ENCODE measurements at regions not wholly inside any gene's neighbourhood (a gene's known extent, or its start where the extent isn't known, plus 50 kb on each side); places are given as distances from the start of the nearest gene placed in this dataset.

- Mint-ChIP-seq H3K4me3 (no peak overlapping the region), H3K36me3 (no peaks in the 10 kb centered on the region), H3K9me3 (peaks cover 0 to 13% (median 3%) of the 10 kb centered on the region in 9 donors), H3K4me1 (no peaks in the 10 kb centered on the region), H3K27ac (no peak overlapping the region), H3K27me3 (peaks cover 0 to 4% (median 0%) of the 10 kb centered on the region in 5 donors)
- ATAC-seq (no peak), DNase-seq (no peak)
- POLR2A ChIA-PET = no interaction called here
These were observed 366.8 kb downstream of the FAM170A start for GRCh38 chr5:119996128-119996527.

GRCh38 chr5:120007598-120007997 is 378.2 kb downstream of the FAM170A start:
- Mint-ChIP-seq H3K4me3 (no peak overlapping the region), H3K9me3 (peaks cover 0 to 2% (median 0%) of the 10 kb centered on the region in 9 donors), H3K36me3 (no peaks in the 10 kb centered on the region), H3K27ac (no peak overlapping the region), H3K27me3 (no peaks in the 10 kb centered on the region), H3K4me1 (no peaks in the 10 kb centered on the region)
- ATAC-seq = no peak
- POLR2A ChIA-PET = no interaction called here
- no peak for DNase-seq

DNA sequence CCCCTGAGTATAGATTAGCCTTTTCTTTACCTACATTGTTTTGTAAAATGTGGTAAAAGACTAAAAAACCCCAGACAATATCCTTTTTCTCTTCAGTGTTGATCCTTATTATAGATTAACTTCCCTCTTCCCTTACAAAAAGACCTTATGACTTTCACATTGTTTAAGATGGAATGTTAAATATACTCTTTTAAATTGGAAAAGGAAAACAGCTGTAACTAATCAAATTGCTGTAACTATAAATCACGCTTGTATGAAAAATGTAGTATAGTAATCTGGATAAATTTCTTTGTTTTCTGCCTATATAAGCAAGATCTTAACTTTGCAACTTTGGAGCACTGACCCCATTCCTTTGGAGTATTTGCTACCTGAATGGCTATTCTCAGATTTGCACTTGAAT is 383.1 kb downstream of the FAM170A start:
- no peak overlapping the region for H3K4me3 Mint-ChIP-seq
- H3K9me3 Mint-ChIP-seq = peaks cover 0 to 10% (median 0%) of the 10 kb centered on the region in 9 donors
- no peak overlapping the region for H3K27ac Mint-ChIP-seq
- DNase-seq (no peak), ATAC-seq (no peak)
- H3K27me3 Mint-ChIP-seq = peaks cover 0 to 3% (median 0%) of the 10 kb centered on the region in 5 donors
- POLR2A ChIA-PET = no interaction called here
- H3K4me1 Mint-ChIP-seq = no peaks in the 10 kb centered on the region
- no peaks in the 10 kb centered on the region for H3K36me3 Mint-ChIP-seq

GRCh38 chr5:120014535-120014934 is 385.2 kb downstream of the FAM170A start:
- peaks cover 0 to 10% (median 0%) of the 10 kb centered on the region in 9 donors for H3K9me3 Mint-ChIP-seq
- no peak overlapping the region for H3K4me3 Mint-ChIP-seq
- ATAC-seq (no peak), DNase-seq (no peak)
- H3K27ac Mint-ChIP-seq = no peak overlapping the region
- H3K36me3 Mint-ChIP-seq = no peaks in the 10 kb centered on the region
- peaks cover 0 to 3% (median 0%) of the 10 kb centered on the region in 5 donors for H3K27me3 Mint-ChIP-seq
- POLR2A ChIA-PET = no interaction called here
- H3K4me1 Mint-ChIP-seq = no peaks in the 10 kb centered on the region

- Mint-ChIP-seq H3K4me1 (no peaks in the 10 kb centered on the region), H3K27me3 (peaks cover 0 to 3% (median 0%) of the 10 kb centered on the region in 5 donors), H3K36me3 (no peaks in the 10 kb centered on the region), H3K27ac (no peak overlapping the region), H3K4me3 (no peak overlapping the region), H3K9me3 (peaks cover 0 to 10% (median 2%) of the 10 kb centered on the region in 9 donors)
- DNase-seq (no peak), ATAC-seq (no peak)
- POLR2A ChIA-PET = no interaction called here
These were observed 387.5 kb downstream of the FAM170A start for GRCh38 chr5:120016717-120017382.

- ATAC-seq = no peak
- no peaks in the 10 kb centered on the region for H3K36me3 Mint-ChIP-seq
- H3K27me3 Mint-ChIP-seq = peaks cover 0 to 6% (median 0%) of the 10 kb centered on the region in 5 donors
- H3K27ac Mint-ChIP-seq = no peak overlapping the region
- peaks cover 0 to 10% (median 4%) of the 10 kb centered on the region in 9 donors for H3K9me3 Mint-ChIP-seq
- POLR2A ChIA-PET = no interaction called here
- no peak for DNase-seq
- no peak overlapping the region for H3K4me3 Mint-ChIP-seq
- H3K4me1 Mint-ChIP-seq = peaks cover 0 to 1% (median 0%) of the 10 kb centered on the region in 4 donors
These were observed 388.2 kb downstream of the FAM170A start for GRCh38 chr5:120017513-120017912.

DNA sequence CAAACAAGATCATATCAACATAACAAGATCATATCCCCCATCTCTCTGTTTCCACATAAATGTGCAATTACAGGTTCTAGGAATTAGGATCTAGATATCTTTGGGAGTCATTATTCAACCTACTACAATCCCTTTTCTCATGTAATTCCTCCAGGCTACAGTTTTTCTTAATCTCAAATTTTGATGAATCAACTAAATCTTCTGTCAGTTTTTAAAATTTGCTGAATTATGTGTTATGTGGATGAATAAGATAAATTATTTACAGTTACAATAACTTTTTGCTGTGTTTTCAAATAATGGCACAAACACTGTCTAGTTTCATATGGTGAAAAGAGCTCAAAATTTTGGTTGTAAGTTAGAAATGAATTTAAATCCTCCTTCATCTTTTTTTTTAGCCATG is 405.8 kb downstream of the FAM170A start:
- Mint-ChIP-seq H3K9me3 (peaks cover 0 to 10% (median 0%) of the 10 kb centered on the region in 9 donors), H3K27me3 (no peaks in the 10 kb centered on the region), H3K4me3 (no peak overlapping the region), H3K4me1 (no peaks in the 10 kb centered on the region), H3K36me3 (no peaks in the 10 kb centered on the region), H3K27ac (no peak overlapping the region)
- no peak for DNase-seq
- POLR2A ChIA-PET = no interaction called here
- ATAC-seq = no peak

GRCh38 chr5:120035815-120036577 is 406.6 kb downstream of the FAM170A start:
- Mint-ChIP-seq H3K36me3 (no peaks in the 10 kb centered on the region), H3K4me1 (no peaks in the 10 kb centered on the region), H3K9me3 (peaks cover 0 to 10% (median 0%) of the 10 kb centered on the region in 9 donors), H3K27ac (no peak overlapping the region), H3K4me3 (no peak overlapping the region), H3K27me3 (no peaks in the 10 kb centered on the region)
- DNase-seq (no peak), ATAC-seq (no peak)
- POLR2A ChIA-PET = no interaction called here

- Mint-ChIP-seq H3K4me1 (no peaks in the 10 kb centered on the region), H3K4me3 (no peak overlapping the region)
These were observed 408.1 kb downstream of the FAM170A start for GRCh38 chr5:120037451-120037850.

DNA sequence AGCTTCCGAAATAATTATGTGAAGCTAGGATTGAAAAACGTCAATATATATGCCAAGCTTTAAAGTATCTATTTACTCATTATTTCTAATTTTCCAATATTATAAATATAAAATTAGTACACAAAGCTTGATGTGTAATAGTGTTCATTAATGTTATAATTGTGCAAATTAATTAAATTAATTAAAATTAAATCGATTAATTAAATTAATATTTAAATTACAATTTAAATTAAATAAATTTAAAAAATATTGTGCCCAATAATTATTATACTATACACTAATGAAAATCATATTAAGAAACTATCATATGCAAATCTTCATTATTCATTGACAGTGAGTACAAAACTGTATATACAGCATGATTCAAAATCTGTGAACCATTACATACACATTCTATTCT is 409.8 kb downstream of the FAM170A start:
- ATAC-seq = no peak
- Mint-ChIP-seq H3K27me3 (no peaks in the 10 kb centered on the region), H3K4me3 (no peak overlapping the region), H3K9me3 (no peaks in the 10 kb centered on the region), H3K4me1 (no peaks in the 10 kb centered on the region), H3K27ac (no peak overlapping the region), H3K36me3 (no peaks in the 10 kb centered on the region)
- POLR2A ChIA-PET = no interaction called here
- DNase-seq = no peak

More at GRCh38 chr5:120037451-120037850, 408.1 kb downstream of the FAM170A start:
- H3K27ac Mint-ChIP-seq = no peak overlapping the region
- ATAC-seq (no peak), DNase-seq (no peak)
- POLR2A ChIA-PET = no interaction called here
- H3K9me3 Mint-ChIP-seq = peaks cover 0 to 10% (median 0%) of the 10 kb centered on the region in 9 donors
- no peaks in the 10 kb centered on the region for H3K36me3 Mint-ChIP-seq
- no peaks in the 10 kb centered on the region for H3K27me3 Mint-ChIP-seq

DNA sequence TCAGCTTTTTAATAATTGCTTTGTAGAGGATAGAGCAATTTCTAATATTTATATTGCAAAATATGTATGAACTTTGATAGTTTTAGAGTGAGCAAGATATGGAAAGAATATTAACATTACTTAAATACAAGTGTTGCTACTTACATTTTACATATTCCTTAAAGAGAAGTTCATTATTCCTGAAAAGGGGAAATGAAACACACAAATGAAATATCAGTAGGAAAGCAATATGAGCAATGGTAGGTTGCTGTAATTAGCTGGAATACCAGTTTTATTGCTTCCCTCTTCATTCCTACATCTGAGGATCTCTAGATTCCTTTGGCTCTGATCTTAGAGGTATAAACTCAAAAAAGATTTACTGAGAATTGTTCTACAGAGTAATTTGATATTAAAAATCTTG is 414.1 kb downstream of the FAM170A start:
- no peak for DNase-seq
- Mint-ChIP-seq H3K4me3 (no peak overlapping the region), H3K27ac (no peak overlapping the region), H3K36me3 (no peaks in the 10 kb centered on the region), H3K9me3 (no peaks in the 10 kb centered on the region), H3K27me3 (no peaks in the 10 kb centered on the region), H3K4me1 (no peaks in the 10 kb centered on the region)
- POLR2A ChIA-PET = no interaction called here
- ATAC-seq = no peak

DNA sequence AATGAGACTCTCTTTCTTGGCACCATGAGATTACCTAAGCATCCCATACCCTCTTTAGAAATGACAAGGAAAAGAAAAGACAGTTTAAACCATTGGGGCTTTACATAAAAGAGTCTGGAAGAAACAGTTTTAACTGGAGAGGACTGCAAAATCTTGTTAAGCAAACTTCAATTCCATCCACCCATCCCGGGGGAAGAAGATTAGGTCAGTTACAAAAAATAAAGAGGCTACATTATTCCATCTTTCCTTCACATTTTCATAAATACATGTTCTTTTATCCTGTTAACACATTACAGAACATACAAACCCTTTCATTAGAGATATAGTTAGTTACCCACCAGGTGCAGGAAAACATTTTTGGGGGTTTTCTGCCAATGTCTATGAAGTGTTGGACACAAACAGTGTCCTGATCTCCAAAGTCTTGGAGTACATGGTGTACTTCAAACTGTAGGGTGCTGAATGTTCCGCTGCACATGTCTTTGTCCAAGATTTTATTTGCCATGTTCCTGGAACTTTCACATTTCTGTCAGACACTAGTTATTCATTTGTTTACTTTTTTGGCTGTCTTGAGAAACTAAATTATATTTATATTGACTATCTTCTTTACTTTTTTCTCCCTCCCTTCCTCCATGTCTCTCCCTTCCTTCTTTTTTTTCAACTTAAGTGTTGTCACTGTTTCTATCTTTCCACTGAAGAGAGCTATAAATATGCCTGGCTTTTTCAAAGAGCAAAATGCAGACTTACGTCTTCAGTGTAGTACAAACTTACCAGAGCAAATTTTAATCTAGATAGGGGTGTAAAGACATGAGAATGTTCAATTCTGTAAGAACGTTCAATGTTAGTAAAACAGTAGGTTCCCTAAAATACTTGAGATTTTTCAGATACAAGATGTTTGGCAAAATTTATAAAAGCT is 410.9 kb upstream of the PRR16 start:
- DNase-seq (no peak), ATAC-seq (no peak)
- Mint-ChIP-seq H3K27me3 (peaks cover 0 to 3% (median 0%) of the 10 kb centered on the region in 5 donors), H3K4me3 (no peak overlapping the region), H3K4me1 (no peaks in the 10 kb centered on the region), H3K27ac (no peak overlapping the region), H3K9me3 (peaks cover 0 to 6% (median 0%) of the 10 kb centered on the region in 9 donors), H3K36me3 (no peaks in the 10 kb centered on the region)
- POLR2A ChIA-PET = no interaction called here

DNA sequence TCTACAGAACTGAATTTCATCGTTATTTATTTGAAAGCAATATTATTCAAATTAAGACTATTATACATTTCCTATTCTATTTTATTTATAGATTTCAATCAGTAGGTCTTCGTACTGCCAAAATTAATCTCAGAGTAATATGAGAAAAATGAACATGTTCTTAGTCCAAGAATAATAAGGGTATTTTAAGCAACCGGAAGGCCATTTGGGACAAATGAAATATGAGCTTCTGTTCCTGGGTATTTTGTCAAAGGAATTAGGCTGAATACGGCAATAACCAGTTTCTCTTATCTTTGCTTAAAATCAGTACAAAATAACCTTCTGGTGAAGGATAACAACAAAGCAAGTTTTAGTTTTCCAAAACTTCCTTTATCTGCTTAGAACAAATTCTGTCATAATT is 410.3 kb upstream of the PRR16 start:
- peaks cover 0 to 7% (median 0%) of the 10 kb centered on the region in 9 donors for H3K9me3 Mint-ChIP-seq

More for the DNA sequence above, 410.3 kb upstream of the PRR16 start:
- DNase-seq (no peak), ATAC-seq (no peak)
- Mint-ChIP-seq H3K27me3 (peaks cover 0 to 3% (median 0%) of the 10 kb centered on the region in 5 donors), H3K4me1 (no peaks in the 10 kb centered on the region), H3K36me3 (no peaks in the 10 kb centered on the region), H3K4me3 (no peak overlapping the region), H3K27ac (no peak overlapping the region)
- POLR2A ChIA-PET = no interaction called here

Data from naive thymus-derived CD8-positive, alpha-beta T cell (primary cell).